NCI-H748 treated with DMSO at 0.1 percent for 48 hours (cell line): ENCODE measurements at regions not wholly inside any gene's neighbourhood (a gene's known extent, or its start where the extent isn't known, plus 50 kb on each side); places are given as distances from the start of the nearest gene placed in this dataset.
A peak's percentile ranks its signal among the peaks of the same experiment; 100 is the strongest.

ENCODE experiments used
- DNase-seq: peaks from one replicate; lab custom pipeline; 2025; lab: John Stamatoyannopoulos, UW

DNA sequence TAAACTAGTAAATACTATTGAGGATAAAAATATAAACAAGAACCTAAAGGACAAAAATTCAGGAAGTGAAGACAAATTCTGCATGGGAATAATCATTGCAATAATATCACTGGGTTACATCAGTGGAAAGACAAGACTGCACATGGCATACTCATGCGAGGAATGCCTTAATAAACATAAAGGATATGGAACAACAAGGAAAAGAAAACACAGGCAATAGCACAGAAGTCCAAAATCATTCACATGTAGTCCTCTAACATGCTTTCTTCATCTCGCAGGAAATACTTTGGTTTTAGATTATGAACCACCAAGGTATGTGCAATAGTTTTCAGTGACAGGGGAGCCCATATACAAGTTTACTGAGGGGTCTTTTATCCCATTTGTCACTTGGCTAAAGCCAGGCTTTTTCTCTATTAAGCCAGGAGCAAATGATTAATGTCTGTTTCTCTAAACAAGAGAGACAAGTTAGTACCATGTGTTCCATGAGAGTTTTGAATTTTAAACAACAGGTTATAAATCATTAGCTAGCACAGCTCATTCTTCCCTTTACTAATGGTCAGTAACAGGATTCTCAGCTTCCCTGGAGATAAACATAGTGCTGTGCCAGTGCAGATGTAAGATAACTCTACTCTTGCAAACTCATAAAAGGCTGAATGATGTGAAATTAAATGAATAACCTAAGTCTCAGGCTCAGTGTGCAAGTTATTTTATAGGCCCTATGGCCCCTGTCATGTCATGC is 353.6 kb upstream of the FSIP2 start:
- DNase-seq: no peak

DNA sequence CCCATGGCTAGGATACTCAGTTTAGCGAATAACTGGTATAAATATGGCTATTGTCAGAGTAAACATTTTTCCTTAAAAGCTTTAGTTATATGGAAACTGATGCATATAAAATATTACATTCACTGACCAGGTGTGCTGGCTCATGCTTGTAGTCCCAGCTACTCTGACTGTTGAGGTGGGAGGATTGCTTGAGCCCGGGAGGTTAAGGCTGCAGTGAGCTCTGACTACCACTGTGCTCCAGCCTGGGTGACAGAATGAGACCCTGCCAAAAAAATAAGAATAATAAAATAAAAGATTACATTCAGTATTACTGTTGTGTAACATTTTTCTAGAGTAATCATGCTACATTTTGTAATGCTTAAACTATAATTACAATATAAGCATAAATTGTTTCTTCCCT is 350.4 kb upstream of the FSIP2 start:
- DNase-seq: no peak

DNA sequence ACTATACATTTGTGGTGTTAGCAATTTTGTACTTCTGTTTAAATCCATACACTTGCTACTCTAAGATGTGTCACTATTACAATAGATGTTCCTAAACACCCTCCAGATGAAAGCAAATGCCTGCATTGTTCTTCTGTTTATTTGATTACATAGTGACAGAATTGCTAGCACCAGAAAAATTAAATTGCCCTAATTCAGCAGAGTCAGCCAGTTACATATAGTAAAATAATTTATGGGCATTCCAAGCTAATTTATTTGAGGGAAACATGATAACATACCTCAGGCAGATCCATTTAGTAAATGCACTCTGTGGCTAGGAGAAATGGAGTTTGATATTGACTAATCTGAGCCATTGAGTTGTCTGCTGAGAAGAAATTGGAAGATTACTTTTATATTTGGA is 347.1 kb upstream of the FSIP2 start:
- no peak for DNase-seq

DNA sequence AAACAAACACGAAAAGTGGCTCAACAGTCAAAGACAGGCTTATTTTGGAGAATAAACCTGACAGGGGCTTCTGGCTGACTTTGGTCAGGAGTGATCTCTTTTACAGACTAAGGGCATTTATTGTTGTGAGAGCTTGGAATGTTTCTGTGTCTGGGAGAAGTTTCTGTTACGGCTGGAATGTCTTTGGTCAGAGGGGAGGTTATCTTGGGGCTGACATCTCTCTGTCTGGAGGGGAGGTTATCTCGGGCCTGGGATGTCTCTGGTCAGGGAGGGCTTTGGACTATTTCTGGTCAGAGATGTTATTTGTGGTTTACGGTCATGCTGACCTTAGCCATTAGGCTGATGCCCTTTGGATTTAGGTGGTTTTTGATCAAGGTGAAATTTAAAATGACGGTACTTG is 345.5 kb upstream of the FSIP2 start:
- DNase-seq: no peak

DNA sequence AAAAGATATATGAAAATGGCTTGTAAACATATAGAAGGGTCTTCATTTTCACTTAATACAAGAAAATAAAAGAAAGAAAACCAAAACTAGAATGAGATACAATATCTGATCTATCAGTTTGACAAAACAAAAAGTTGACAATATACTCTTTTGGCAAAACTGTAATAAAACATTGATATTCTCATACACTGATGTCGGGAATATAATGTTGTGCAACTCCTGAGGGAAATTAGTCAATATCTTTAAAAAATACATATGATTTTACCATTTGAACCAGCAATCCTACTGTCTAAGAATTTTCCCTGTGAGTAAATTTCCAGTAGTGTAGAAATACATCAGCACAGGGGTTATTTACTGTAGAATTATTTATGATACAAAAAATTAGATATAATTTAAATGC is 336.1 kb upstream of the FSIP2 start:
- no peak for DNase-seq

DNA sequence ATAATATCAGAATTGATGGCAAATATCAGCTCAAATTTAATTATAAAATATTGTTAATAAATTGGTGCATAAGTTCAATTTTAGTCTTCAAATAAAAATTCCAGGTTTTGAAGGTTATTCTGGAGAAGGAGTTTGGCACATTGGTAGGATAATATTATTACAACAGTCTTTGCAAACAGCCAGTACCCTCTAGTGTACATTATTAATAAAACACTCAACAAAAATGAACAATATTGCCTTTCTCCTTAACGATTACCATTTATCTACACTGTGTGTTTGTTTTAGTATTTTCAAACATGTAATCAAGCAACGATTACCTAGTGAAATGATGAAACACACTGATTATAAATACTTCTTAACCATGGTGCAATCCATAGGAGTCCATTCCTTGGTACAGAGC is 334.0 kb upstream of the FSIP2 start:
- DNase-seq: no peak

DNA sequence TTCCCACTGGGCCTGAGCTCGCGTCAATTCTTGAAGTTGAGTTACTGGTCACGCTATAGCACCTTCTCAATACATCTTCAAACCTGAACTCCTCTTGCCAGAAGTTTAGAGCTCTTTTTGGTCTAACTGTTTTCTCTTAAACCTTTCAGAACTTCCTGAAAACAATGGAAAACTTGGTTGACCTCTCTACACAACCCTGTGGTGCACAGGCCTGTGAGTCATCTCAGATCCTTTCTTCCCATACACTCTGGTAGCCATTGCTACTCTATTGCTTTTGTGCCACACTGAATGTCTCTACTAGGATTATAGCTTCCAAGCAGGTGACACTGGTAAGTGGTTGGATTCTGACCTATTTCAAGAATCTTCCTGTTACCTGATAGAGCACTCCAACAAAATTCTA is 321.5 kb upstream of the FSIP2 start:
- DNase-seq: no peak

DNA sequence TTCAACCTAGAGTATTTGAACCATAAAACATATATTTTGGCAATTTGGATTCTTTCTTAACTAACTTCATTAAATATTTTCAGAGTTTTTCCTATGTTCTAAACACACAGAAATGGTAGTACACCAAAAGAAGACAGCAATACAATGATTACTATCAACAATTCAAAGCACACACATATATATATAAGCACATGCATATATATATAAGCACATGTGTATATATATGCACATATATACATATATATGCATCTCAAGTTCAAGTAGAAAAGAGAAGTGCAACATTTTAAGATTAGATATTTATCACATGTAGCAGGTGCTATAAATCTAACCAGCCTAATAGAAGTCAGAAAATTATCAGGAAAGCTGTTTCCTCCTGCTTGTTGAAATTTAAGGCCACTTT is 320.9 kb upstream of the FSIP2 start:
- DNase-seq: no peak

DNA sequence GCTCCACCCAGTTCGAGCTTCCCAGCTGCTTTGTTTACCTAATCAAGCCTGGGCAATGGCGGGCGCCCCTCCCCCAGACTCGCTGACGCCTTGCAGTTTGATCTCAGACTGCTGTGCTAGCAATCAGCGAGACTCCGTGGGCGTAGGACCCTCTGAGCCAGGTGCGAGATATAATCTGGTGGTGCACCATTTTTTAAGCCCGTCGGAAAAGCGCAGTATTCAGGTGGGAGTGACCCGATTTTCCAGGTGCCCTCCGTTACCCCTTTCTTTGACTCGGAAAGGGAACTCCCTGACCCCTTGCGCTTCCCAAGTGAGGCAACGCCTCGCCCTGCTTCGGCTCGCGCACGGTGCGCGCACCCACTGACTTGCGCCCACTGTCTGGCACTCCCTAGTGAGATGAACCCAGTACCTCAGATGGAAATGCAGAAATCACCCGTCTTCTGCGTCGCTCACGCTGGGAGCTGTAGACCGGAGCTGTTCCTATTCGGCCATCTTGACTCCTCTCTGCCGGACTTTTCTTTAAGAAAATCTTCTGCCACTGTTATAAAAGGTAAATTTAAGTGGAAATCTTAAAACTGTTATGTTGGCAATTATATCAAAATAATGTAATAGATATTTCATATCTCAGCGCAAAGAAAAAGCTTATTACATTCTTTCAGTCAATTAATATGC is 313.5 kb upstream of the FSIP2 start:
- DNase-seq: peak; percentile 36

DNA sequence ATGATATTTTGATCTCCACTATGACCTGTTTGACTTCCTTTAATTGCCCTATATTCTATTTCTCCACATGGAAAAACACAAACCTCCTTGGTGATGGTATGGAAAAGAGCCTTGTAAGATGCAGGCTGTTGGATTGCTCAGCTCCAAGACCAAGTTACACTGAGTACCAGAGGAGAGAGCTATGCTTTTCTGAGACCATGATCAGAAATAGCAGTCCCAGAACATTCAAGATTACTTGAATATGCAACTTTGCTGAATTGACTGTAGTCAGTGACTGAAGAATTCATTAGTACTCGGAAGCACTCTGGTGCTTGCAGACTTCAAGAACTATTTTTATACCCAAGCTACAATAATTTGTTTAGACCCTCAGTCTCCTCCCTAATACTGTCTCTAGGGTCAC is 310.6 kb upstream of the FSIP2 start:
- no peak for DNase-seq

DNA sequence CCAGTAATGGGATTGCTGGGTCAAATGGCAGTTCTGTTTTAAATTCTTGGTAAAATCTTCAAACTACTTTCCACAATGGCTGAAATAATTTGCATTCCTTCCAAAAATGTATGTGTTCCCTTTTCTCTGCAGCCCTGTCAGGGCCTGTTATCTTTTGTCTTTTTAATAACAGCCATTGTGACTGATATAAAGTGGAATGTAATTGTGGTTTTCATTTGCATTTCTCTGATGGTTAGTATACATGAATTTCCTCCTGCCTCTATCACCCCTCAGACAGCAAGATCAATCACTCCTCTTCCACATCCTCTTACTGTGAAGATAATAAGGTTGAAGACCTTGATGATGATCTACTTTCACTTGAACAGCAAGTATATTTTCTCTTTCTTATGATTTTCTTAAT is 304.8 kb upstream of the FSIP2 start:
- no peak for DNase-seq

DNA sequence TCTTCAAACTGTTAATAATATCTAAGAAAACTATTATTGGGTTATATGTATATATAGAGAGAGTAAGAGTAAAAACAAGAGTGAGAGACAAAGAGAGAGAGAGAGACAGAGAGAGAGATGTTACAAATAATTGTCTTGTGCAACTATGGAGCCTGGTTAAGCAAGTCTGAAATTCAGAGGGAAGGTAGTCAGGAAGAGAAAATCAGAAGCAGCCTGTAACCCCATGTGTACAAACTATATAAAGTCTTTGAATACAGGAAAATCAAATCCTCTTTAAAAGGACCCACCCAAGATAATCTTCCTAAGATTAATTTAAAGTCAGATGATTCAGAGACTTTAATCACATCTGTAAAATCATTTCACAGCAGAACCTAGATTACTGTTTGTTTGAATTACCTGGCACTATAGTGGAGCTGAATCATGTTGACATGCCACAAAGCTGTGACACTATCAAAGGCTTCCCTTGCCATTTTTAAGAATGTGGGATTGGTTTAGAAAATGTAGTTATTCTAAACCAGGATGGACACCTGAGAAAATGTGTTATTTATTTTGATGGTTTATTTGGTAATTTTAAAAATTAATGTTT is 301.7 kb upstream of the FSIP2 start:
- no peak for DNase-seq

DNA sequence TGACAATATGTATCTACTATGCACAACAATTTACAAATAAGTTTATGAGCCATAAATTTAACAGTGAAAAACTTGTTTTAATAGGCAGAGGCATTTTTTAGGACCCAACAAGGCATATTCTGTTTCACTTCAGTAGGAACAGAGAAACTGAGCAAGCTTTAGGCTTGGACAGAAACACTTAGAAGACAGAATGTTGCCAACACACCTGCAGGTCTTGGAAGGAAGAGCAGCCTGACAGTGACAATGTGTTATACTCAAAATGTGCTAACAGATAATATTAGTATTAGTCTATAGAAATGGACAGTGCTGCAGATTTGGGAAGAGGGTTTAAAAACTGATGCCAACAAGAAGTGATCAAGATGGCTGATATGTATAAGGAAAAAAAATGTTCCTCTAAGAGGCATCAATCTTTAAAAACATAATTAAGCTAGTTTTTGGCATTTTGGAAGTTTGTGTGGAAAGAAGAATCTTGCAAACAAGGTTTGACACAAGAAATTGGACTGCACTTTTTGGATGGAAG is 297.1 kb upstream of the FSIP2 start:
- no peak for DNase-seq

DNA sequence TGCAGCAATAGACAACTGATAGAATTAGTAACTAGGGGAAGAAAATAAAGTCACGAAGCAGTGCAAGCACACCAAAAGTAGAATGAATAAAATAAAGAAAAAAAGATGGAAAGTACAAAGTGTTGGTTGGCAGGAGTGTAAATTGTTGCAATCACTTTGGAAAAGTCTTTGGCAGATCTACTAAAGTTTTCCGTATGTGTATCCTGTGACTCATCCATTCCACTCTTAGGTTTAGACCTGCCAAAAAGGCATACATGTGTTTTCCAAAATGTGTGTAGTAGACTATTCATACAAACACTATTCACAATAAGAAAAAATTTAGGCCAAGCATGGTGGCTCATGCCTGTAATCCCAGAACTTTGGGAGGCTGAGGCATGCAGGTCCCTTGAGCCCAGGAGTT is 282.1 kb upstream of the FSIP2 start:
- no peak for DNase-seq

DNA sequence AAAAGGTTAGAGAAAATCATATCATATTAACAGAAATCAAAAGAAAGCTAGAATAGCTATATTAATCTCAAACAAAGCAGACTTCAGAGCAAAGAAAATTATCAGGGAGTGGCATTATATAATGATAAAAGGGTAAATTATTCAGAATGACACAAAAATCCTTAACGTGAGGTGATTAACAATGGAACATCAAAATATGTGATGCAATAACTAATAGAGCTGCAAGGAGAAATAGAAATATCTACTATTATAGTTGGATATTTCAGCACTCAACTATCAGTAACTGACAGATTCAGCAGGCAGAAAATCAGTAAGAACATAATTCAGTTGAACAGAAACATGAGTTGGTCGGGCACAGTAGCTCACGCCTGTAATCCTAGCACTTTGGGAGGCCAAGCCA is 275.1 kb upstream of the FSIP2 start:
- DNase-seq: no peak

DNA sequence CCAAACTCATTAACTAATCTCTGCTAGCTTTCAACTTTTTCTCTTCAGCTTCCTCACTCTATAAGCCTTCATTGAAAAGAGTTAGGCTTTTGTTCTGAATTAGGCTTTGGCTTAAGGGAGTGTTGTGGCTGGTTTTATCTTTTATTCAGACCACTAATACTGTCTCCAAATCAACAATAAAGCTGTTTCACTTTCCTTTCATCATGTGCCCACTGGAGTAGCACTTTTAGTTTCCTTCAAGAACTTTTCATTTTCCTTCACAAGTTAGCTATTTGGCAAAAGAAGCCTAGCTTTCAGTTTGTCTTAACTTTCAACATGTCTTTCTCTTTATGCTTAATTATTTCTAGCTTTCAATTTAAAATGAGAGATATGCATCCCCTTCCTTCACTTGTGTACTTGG is 271.7 kb upstream of the FSIP2 start:
- DNase-seq: no peak

DNA sequence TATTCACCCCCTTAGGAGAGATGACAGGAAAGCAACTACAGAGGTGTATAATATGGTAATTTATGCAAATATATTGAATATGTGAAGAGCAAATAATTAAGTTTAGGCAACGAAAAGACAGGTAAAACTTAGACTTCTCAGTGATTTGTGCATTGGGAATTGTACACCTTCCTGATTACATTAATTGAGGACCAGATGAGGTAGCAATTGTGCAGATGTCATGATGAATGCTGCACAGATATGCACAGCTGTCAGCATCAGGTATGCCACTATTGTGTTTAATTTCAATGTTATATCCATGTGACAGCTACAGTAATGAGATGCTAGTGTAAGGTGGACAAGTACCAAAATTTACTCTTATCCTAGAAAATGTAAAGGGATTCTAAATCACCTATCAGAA is 267.2 kb upstream of the FSIP2 start:
- no peak for DNase-seq

DNA sequence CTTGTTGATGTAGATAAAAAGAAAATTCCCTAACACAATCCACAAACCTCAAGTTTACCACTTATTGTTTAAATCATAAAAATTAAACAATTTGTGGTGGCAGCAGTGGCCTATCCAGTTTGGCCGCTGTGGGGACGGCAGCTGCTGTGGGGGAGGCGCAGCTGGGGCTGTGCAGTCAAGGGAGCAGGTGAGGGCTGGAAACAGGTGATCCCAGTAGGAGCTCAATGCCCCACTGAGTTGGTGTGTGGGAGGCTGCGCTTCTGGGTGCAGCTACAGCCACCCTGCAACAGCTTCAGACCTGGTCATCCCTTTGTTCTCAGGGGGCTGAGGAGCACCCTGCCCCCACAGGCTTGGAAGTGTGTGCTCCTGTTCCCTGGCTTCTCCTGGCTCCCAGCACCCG is 266.0 kb upstream of the FSIP2 start:
- no peak for DNase-seq

DNA sequence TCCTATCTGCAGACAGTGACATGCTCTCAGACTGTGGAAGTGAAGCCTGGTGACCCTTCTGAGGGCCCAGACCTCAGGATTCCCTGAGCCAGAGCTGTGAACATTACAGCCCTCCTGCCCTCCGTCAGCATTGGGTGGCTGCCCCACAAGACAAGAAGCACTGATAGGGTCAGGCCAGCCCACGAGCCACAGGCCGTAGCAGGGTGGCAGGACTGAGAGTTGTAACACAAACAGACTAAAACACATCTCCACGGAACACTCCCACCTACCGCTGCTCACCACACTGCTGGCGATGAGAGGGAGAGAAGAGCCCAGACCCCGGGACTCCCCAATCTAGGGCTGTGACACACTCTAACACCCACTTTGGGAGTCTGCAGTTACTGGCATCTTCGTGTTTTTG is 264.8 kb upstream of the FSIP2 start:
- DNase-seq: no peak

DNA sequence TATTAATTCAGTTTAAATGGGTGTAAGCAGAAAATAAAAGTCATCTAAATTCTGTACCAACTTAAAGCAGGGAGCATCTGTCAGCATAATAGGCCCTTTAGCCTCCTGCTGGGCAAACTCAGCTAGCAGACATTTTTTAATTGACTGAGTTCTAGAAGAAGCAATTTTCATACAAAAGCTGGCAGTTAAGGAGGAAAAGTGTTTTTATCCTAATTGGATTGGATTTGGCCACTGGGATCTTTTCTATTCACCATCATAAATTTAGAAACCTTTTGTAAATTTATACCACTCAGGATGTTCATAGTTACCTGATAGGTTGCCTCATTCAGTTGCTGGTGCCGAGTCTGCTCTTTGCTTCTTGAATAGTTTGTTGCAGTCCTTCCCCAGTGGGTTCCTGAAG is 262.7 kb upstream of the FSIP2 start:
- DNase-seq: peak; percentile 98

DNA sequence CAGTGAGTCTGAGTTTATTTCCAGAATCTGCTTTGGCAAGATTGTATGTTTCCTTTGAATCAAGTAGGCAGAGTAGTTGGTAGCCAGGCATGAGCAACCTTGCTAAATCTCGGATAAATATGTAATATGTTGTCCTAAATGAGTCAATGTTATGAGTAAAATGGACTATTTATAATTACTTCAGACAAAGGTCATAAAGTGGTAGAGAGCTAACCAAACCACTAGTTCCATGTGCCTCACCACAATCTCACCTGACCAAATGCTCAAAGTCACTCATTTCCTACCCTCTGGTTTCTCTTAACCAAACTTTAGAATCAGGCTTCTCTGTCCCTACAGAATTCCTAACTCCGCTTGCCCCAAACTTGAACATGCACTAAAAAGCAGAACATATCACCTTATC is 261.2 kb upstream of the FSIP2 start:
- DNase-seq: no peak

DNA sequence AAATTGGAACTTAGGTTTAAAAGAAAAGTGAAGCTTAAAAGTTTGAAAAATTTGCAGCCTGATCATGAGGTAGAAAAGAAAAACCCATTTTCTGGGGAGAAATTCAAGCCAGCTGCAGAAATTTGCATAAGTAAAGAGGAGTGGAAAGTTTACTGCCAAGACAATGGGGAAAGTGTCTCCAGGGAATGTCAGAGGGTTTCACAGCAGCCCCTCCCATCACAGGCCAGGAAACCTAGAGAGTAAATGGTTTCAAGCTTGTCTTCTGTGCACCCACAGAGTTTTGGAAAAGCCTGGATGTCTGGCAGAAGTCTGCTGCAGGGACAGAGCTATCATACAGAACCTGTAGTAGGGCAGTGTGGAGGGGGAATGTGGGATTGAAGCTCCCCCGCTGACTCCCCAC is 254.0 kb upstream of the FSIP2 start:
- no peak for DNase-seq

DNA sequence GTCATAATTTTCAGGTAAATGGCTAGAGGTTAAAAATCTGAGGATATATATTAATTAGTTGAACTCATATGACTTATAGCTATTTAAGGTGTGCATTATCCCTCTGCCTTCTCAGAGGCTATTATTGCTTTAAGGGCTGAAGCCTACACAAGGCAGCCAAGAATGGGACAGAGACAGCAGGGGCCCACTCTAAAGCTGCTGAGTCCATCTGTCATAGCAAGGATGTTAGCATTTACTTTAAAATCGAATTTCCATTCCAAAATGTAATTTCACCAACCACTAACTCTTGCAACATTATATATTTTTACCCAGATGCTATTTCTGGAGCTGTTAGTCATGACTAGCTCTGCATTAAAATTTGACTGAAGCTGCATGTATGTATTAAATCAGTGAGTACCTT is 236.3 kb upstream of the FSIP2 start:
- DNase-seq: no peak

DNA sequence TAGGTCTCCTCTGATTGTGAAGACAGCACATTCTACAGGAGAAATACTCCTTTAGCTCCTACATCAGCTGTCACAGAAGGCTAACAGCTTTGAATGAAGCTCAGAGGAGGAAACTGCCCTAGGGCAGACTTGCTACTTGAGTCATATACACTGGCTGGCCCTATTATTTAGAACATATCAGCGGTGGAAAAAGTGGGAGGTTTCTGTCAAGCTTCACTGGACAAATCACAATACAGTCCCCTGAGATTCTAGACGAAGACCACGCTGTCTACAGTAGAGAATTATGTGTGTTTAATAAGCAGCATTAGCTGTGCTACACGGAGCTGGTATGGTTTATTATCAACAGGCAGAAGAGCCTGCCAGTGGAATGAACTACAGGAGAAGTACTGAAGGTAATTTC is 230.9 kb upstream of the FSIP2 start:
- no peak for DNase-seq
